Stimulated activated naive CD8-positive, alpha-beta T cell treated with anti-CD3 and anti-CD28 coated beads, Interleukin-15, amount 100 ng/mL, for 72 hours (primary cell): ENCODE measurements at regions not wholly inside any gene's neighbourhood (a gene's known extent, or its start where the extent isn't known, plus 50 kb on each side); places are given as distances from the start of the nearest gene placed in this dataset.

ENCODE experiments used
- ATAC-seq: fragments of 150-1000 bp; cut with Tn5 transposase; 2 replicates; pipeline ENCODE4 v1.10.0; 2021; ENCODE audit warnings: mild to moderate bottlenecking, moderate library complexity
- DNase-seq, 2 donors: peaks; one replicate each; pipeline ENCODE4 v3.0.0; 2021 to 2022
- H3K27ac Mint-ChIP-seq, 2 donors: one replicate each; pipeline ENCODE4 v1.8.0; 2022; ENCODE audit warnings: mild to moderate bottlenecking in 2 of 2, mixed read lengths in 2 of 2, moderate library complexity in 2 of 2
- H3K27me3 Mint-ChIP-seq: one replicate; pipeline ENCODE4 v1.8.0; 2022; ENCODE audit warnings: mixed read lengths
- H3K4me1 Mint-ChIP-seq: one replicate; pipeline ENCODE4 v1.8.0; 2022; ENCODE audit warnings: mild to moderate bottlenecking, mixed read lengths
- H3K4me3 Mint-ChIP-seq, 2 donors: one replicate each; pipeline ENCODE4 v1.8.0; 2022; ENCODE audit warnings: mild to moderate bottlenecking in 2 of 2, mixed read lengths in 2 of 2, moderate library complexity in 1 of 2
- H3K9me3 Mint-ChIP-seq, 2 donors: one replicate each; pipeline ENCODE4 v1.8.0; 2022; ENCODE audit warnings: mixed read lengths in 2 of 2

GRCh38 chr14:104448721-104449120 is 130.8 kb upstream of the C14orf180 start:
- peaks cover 13 to 24% of the 10 kb centered on the region in 2 donors for H3K9me3 Mint-ChIP-seq
- no peak overlapping the region for H3K4me3 Mint-ChIP-seq
- no peak overlapping the region for H3K27ac Mint-ChIP-seq
- DNase-seq (no peak), ATAC-seq (no peak)
- H3K4me1 Mint-ChIP-seq = no peaks in the 10 kb centered on the region
- H3K27me3 Mint-ChIP-seq = peaks cover 35% of the 10 kb centered on the region

DNA sequence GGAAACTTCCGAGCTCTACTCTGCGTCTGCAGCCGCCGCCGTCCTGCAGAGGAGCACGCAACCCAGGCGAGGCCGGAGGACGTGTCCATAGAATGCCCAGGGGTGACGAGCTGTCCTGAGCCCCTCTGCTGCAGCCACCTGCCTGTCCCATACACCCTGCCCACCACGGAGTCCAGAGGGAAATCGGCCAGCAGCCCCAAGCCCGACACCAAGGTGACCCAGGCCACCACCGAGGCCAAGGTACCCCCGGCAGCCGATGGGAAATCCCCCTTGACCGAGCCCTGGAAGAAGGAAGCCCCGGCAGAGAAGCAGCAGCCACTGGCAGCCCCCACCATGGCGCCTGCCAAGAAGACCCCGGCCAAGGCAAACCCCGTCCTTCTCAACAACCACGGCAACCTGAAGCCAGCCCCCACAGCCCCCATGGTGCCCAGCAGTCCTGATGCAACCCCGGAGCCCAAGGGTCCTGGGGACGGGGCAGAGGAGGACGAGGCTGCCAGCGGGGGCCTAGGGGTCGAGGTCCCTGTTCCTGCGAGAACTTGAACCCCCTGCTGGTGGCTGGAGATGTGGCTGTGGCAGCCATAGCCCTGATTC is 128.7 kb upstream of the C14orf180 start:
- H3K9me3 Mint-ChIP-seq = peaks cover 6 to 13% of the 10 kb centered on the region in 2 donors
- H3K27me3 Mint-ChIP-seq = peaks cover 42% of the 10 kb centered on the region
- H3K4me3 Mint-ChIP-seq = no peak overlapping the region
- ATAC-seq (no peak), DNase-seq (no peak)
- no peak overlapping the region for H3K27ac Mint-ChIP-seq
- H3K4me1 Mint-ChIP-seq = no peaks in the 10 kb centered on the region

DNA sequence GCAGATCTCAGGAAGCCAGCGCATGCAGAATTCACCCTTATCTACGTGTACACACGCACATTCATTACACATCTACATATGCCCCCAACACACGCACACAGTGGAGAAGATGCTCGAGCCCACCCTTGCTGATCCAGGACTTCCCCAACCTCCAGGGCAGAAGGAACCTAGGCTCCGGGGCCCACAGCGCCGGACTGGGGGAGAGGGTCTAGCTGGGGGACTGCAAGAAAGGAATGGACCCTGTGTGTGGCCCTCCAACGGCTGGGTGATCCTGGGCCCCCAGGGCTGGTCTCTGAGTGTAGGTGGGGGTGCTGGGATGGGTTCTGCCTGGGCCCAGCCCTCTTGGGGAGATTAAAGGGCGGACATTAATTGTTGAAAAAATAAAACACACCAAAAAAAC is 128.1 kb upstream of the C14orf180 start:
- H3K9me3 Mint-ChIP-seq = peaks cover 6 to 13% of the 10 kb centered on the region in 2 donors
- ATAC-seq (no peak), DNase-seq (no peak)
- peaks cover 42% of the 10 kb centered on the region for H3K27me3 Mint-ChIP-seq
- no peak overlapping the region for H3K4me3 Mint-ChIP-seq
- H3K4me1 Mint-ChIP-seq = no peaks in the 10 kb centered on the region
- H3K27ac Mint-ChIP-seq = no peak overlapping the region

DNA sequence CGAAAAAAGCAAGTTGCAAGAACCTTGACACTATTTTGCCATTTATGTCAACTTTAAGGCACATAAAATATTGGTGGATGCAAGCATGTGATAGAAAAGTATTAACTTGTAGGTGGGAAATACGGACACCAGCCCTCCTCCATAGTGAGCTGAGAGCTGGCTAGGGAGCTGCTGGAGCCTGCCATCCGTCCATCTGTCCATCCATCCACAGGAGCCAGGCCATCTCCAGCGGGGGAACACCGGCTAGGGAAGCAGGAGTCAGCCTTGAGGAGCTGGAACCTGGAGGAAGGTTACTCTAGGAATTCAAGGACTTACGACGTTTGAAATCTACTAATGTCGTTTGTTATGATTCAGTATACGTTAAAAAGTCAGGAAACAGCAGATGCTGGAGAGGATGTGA is 120.7 kb upstream of the C14orf180 start:
- Mint-ChIP-seq H3K9me3 (no peaks in the 10 kb centered on the region), H3K27me3 (peaks cover 61% of the 10 kb centered on the region), H3K4me3 (no peak overlapping the region), H3K4me1 (peaks cover 8% of the 10 kb centered on the region), H3K27ac (no peak overlapping the region)
- DNase-seq = no peak
- ATAC-seq = no peak

- peak overlapping the region in 1 of 2 donors; percentile 85 for H3K27ac Mint-ChIP-seq
- DNase-seq (no peak), ATAC-seq (peak; percentile 31)
- peaks cover 8% of the 10 kb centered on the region for H3K4me1 Mint-ChIP-seq
- H3K27me3 Mint-ChIP-seq = peaks cover 69% of the 10 kb centered on the region
- no peaks in the 10 kb centered on the region for H3K9me3 Mint-ChIP-seq
- peak overlapping the region; percentile 21 to 59 for H3K4me3 Mint-ChIP-seq
Measured at GRCh38 chr14:104460791-104461651, 118.5 kb upstream of the C14orf180 start.

- Mint-ChIP-seq H3K4me3 (peak overlapping the region in 1 of 2 donors; percentile 31), H3K4me1 (peaks cover 8% of the 10 kb centered on the region), H3K9me3 (no peaks in the 10 kb centered on the region), H3K27me3 (peaks cover 69% of the 10 kb centered on the region), H3K27ac (no peak overlapping the region)
- ATAC-seq = peak; percentile 31
- no peak for DNase-seq
Measured at GRCh38 chr14:104461676-104462449, 117.7 kb upstream of the C14orf180 start.

DNA sequence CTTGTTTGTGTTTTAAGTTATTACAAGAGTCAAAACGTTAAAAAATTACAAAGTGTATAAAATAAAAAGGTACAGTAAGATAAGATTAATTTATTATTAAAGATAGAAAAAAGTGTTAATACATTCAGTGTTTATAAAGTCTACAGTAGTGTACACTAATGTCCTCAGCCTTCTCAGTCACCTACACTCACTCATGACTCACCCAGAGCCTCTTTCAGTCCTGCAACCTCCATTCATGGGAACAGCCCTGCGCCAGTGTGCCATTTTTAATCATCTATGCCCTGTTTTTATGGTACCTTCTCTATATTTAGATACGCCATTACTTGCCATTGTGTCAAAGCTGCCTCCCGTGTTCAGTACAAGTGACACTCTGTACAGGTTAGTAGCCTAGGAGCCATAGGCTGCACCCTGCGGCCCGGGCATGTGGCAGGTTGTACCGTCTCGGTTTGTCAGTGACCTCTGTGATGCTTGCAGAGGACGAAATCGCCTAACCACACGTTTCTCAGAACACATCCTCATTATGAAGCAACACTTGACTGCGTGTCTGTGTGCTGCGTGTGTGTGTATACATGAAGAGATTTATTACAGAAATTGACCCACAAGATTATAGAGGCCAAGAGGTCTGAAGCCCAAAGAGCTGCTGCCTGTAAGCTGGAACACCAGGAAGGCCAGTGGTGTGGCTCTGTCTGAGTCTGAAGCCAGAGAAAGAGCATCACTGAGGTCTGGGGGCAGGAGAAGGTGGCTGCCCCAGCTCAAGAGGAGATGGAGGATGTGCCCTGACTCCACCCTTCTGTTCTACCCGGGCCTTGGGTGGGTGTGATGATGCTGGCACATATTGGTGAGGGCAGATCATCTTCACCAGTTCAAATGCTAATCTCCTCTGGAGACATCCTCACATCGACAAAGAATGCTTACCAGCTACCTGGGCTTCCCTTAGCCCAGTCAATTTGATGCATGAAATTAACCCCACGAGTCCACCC is 116.6 kb upstream of the C14orf180 start:
- ATAC-seq (peak; percentile 23), DNase-seq (no peak)
- H3K27ac Mint-ChIP-seq = no peak overlapping the region
- peaks cover 8% of the 10 kb centered on the region for H3K4me1 Mint-ChIP-seq
- H3K4me3 Mint-ChIP-seq = no peak overlapping the region
- H3K27me3 Mint-ChIP-seq = peaks cover 66% of the 10 kb centered on the region
- no peaks in the 10 kb centered on the region for H3K9me3 Mint-ChIP-seq

DNA sequence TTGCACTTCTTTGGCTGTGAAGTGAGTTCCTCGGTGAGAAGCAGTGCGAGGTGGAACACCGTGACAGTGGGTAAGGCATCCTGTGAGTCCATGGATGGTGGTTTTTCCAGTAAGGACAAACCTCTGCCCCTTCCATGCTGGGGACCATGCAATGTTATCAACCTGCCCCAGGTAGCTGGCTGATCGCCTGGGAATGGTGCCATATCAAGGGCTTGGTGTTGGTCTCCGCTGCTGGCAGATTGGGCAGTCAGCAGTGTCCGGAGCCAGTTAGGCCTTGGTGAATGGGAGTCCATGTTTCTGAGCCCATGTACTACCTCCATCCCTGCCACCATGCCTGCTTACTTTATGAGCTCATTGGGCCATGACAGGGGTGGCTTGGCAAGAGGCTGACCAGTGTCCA is 114.7 kb upstream of the C14orf180 start:
- H3K27me3 Mint-ChIP-seq = peaks cover 46% of the 10 kb centered on the region
- H3K9me3 Mint-ChIP-seq = no peaks in the 10 kb centered on the region
- H3K4me1 Mint-ChIP-seq = peaks cover 8% of the 10 kb centered on the region
- DNase-seq (no peak), ATAC-seq (no peak)
- no peak overlapping the region for H3K27ac Mint-ChIP-seq
- no peak overlapping the region for H3K4me3 Mint-ChIP-seq

GRCh38 chr14:104465482-104466390 is 113.8 kb upstream of the C14orf180 start:
- H3K27me3 Mint-ChIP-seq = peaks cover 38% of the 10 kb centered on the region
- DNase-seq (no peak), ATAC-seq (no peak)
- no peak overlapping the region for H3K27ac Mint-ChIP-seq
- H3K4me3 Mint-ChIP-seq = no peak overlapping the region
- H3K9me3 Mint-ChIP-seq = no peaks in the 10 kb centered on the region
- H3K4me1 Mint-ChIP-seq = peaks cover 6% of the 10 kb centered on the region

DNA sequence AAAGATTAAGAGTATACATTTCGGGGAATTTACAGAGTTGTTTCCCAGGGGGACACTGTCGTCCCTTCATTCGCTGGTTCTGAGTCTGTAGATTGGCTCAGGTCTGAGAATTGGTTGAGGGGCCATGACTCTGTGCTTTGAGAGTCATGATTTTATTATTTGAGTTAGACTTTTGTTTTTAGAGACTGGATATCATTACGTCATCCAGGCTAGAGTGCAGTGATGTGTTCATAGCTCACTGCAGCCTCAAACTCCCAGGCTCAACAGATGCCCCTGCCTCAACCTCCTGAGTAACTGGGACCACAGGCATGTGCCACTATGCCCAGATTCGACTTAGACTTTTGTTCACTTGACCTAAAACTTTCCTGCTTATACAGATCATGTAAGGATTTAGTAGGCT is 112.3 kb upstream of the C14orf180 start:
- Mint-ChIP-seq H3K27ac (no peak overlapping the region), H3K4me1 (no peaks in the 10 kb centered on the region), H3K27me3 (peaks cover 31% of the 10 kb centered on the region), H3K9me3 (no peaks in the 10 kb centered on the region), H3K4me3 (no peak overlapping the region)
- no peak for DNase-seq
- ATAC-seq = no peak

DNA sequence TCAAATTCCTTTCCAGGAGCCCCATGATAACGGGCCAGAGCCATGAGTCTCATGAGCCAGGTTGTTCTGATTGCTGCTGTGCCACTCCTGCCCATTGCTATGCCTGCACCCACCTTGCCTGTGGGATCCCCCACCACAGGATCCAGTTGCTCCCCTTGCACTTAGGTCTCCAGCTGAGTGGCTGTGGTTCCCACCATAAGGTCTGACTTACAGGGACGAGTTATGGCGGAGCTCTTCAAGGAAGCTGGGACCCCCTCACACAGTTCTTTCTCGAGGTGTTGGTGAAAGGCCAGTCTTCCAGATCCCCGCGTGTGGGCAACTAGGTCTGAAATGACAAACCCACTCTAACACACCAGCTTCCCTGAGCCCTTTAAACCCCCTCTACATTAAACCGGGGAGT is 111.9 kb upstream of the C14orf180 start:
- ATAC-seq = no peak
- no peak overlapping the region for H3K27ac Mint-ChIP-seq

DNA sequence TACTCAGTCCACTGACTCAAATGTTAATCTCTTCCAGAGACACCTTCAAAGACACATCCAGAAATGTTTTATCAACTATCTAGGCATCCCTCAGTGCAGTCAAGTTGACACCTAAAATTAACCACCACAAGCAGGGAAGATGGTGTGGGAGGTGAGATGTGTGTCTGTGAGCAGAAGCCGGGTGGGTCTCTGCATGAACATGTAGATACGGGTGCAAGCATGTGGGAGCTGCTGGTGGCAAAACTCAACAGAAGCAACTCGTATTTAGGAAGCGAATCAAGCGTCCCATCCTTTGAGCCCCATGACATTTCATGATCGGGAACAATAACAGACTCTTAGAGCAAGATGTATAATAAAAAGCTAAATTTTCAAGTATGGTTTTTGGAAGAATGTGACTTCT is 110.0 kb upstream of the C14orf180 start:
- Mint-ChIP-seq H3K4me3 (no peak overlapping the region), H3K4me1 (no peaks in the 10 kb centered on the region), H3K27me3 (peaks cover 19% of the 10 kb centered on the region), H3K27ac (no peak overlapping the region), H3K9me3 (no peaks in the 10 kb centered on the region)
- no peak for DNase-seq
- ATAC-seq = no peak

More for the DNA sequence above, 111.9 kb upstream of the C14orf180 start:
- H3K4me1 Mint-ChIP-seq = no peaks in the 10 kb centered on the region
- no peak for DNase-seq
- no peak overlapping the region for H3K4me3 Mint-ChIP-seq
- H3K9me3 Mint-ChIP-seq = no peaks in the 10 kb centered on the region
- peaks cover 28% of the 10 kb centered on the region for H3K27me3 Mint-ChIP-seq

DNA sequence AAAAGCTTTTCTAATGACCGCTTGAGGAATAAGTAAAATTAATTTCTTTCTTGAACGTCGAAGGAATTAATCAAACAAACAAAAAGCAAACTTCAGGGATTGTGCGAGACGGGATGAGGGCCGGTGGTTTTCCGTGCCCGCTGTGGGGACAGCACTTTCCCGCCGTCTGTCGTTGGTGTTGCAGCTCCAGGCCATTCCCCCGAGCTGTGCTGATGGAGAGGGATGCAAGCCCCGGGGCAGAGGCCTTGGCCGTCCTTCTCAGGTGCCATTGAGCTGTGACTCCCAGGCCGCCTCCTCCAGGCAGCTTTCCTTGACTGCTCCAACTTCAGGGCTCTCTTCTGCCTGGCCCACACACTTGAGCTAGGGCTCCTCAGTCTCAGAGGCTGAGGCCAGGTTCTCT is 109.0 kb upstream of the C14orf180 start:
- Mint-ChIP-seq H3K27me3 (peaks cover 12% of the 10 kb centered on the region), H3K9me3 (no peaks in the 10 kb centered on the region), H3K27ac (peak overlapping the region in 1 of 2 donors; percentile 60), H3K4me1 (no peaks in the 10 kb centered on the region), H3K4me3 (no peak overlapping the region)
- DNase-seq = no peak
- no peak for ATAC-seq

DNA sequence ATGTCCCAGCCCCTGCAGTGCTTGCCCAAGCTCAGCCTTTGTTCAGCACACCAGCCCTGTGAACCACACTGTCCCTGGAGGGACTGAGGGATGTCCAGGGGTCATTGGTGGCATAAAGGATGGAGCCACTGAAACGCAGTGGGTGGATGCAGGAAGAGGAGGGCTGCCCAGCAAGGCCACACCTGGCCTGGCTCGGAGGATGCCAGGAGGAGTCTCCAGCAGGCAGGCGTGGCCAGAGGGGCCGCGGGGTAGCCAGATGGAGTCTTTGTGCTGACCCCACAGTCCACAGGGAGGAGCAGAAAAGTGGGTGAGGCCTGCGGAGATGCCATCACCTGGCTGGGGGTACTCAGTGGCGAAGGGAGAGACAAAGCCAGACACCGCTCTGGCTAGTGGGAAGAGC is 108.5 kb upstream of the C14orf180 start:
- H3K4me3 Mint-ChIP-seq = no peak overlapping the region
- ATAC-seq (no peak), DNase-seq (no peak)
- H3K4me1 Mint-ChIP-seq = no peaks in the 10 kb centered on the region
- H3K27me3 Mint-ChIP-seq = peaks cover 9% of the 10 kb centered on the region
- H3K9me3 Mint-ChIP-seq = no peaks in the 10 kb centered on the region
- H3K27ac Mint-ChIP-seq = peak overlapping the region in 1 of 2 donors; percentile 60
